Sciatic nerve (tissue), 2 donors: ENCODE measurements at regions not wholly inside any gene's neighbourhood (a gene's known extent, or its start where the extent isn't known, plus 50 kb on each side); places are given as distances from the start of the nearest gene placed in this dataset.
"Not testable (repeated sequence)": the region's sequence is repeated elsewhere in the genome, so short reads cannot be mapped to it uniquely, and the experiment has no call there.

Experiments used
- ATAC-seq: fragments of 200-7000 bp; cut with Tn5 transposase; one replicate; pipeline ENCODE4 v1.9.1; 2020; ENCODE audit warnings: mild to moderate bottlenecking, moderate library complexity
- DNase-seq: peaks from one replicate; pipeline ENCODE4 v3.0.0-alpha.2; 2020; ENCODE audit warnings: low spot score
- intact Hi-C: fragments of 100-400 bp; cut with DNase I; formaldehyde crosslinking; loops from one replicate; pipeline ENCODE4 v1.14.2; 2022
- donor health status: DM: no; HTN: no; CAD: no.
- donor health status: DM: no; HTN: no; CAD: no.

GRCh38 chr10:6847561-6847960 is 267.5 kb upstream of the PRKCQ start:
- no peak for DNase-seq
- ATAC-seq = no peak
- intact Hi-C loops = no loop called here

- intact Hi-C loops = no loop called here
- ATAC-seq (no peak), DNase-seq (no peak)
Observed at GRCh38 chr10:6843894-6844650, 264.0 kb upstream of the PRKCQ start.

GRCh38 chr10:6843481-6843881 is 263.4 kb upstream of the PRKCQ start:
- DNase-seq (no peak), ATAC-seq (no peak)
- intact Hi-C loops = no loop called here

GRCh38 chr10:6842722-6843121 is 262.6 kb upstream of the PRKCQ start:
- ATAC-seq = no peak
- intact Hi-C loops = no loop called here

GRCh38 chr10:6841761-6842160 is 261.7 kb upstream of the PRKCQ start:
- DNase-seq = no peak
- intact Hi-C loops = no loop called here
- no peak for ATAC-seq

More at GRCh38 chr10:6842722-6843121, 262.6 kb upstream of the PRKCQ start:
- no peak for DNase-seq

- no peak for ATAC-seq
- no peak for DNase-seq
- intact Hi-C loops = no loop called here
Observed at GRCh38 chr10:6840766-6841165, 260.7 kb upstream of the PRKCQ start.

- DNase-seq (no peak), ATAC-seq (no peak)
- intact Hi-C loops = no loop called here
Observed at GRCh38 chr10:6840201-6840691, 260.2 kb upstream of the PRKCQ start.

- no peak for ATAC-seq
- intact Hi-C loops = no loop called here
- no peak for DNase-seq
Observed at GRCh38 chr10:6838118-6838517, 258.0 kb upstream of the PRKCQ start.

GRCh38 chr10:6833458-6834011 is 253.5 kb upstream of the PRKCQ start:
- DNase-seq (no peak), ATAC-seq (no peak)
- intact Hi-C loops = no loop called here

- DNase-seq, ATAC-seq, intact Hi-C loops: not testable (repeated sequence)
Observed at GRCh38 chr10:6830981-6831380, 250.9 kb upstream of the PRKCQ start.

GRCh38 chr10:6824793-6825192 is 244.7 kb upstream of the PRKCQ start:
- intact Hi-C loops, DNase-seq, ATAC-seq: not testable (repeated sequence)

GRCh38 chr10:6823770-6824169 is 243.7 kb upstream of the PRKCQ start:
- intact Hi-C loops = no loop called here
- no peak for ATAC-seq
- DNase-seq = no peak

- ATAC-seq = no peak
- intact Hi-C loops = no loop called here
- DNase-seq = no peak
Observed at GRCh38 chr10:6819301-6819700, 239.2 kb upstream of the PRKCQ start.

GRCh38 chr10:6817770-6818169 is 237.7 kb upstream of the PRKCQ start:
- intact Hi-C loops = no loop called here
- DNase-seq = no peak
- no peak for ATAC-seq

GRCh38 chr10:6815346-6815745 is 235.3 kb upstream of the PRKCQ start:
- no peak for ATAC-seq
- intact Hi-C loops = no loop called here
- DNase-seq = no peak

GRCh38 chr10:6813856-6814255 is 233.8 kb upstream of the PRKCQ start:
- ATAC-seq = no peak
- no peak for DNase-seq
- intact Hi-C loops = no loop called here

- ATAC-seq = no peak
- intact Hi-C loops = no loop called here
- no peak for DNase-seq
Observed at GRCh38 chr10:6813306-6813705, 233.2 kb upstream of the PRKCQ start.

- intact Hi-C loops = no loop called here
- DNase-seq (no peak), ATAC-seq (no peak)
Observed at GRCh38 chr10:6811153-6811552, 231.1 kb upstream of the PRKCQ start.

- DNase-seq = no peak
- intact Hi-C loops = no loop called here
- no peak for ATAC-seq
Observed at GRCh38 chr10:6803427-6803783, 223.3 kb upstream of the PRKCQ start.

- intact Hi-C loops = no loop called here
- no peak for DNase-seq
Observed at GRCh38 chr10:6802759-6803426, 222.8 kb upstream of the PRKCQ start.

More at GRCh38 chr10:6802759-6803426, 222.8 kb upstream of the PRKCQ start:
- ATAC-seq = no peak
